K562 (cell line): ENCODE measurements at regions not wholly inside any gene's neighbourhood (a gene's known extent, or its start where the extent isn't known, plus 50 kb on each side); places are given as distances from the start of the nearest gene placed in this dataset.

Experiments
- ATAC-seq: fragments of 200-7000 bp; cut with Tn5 transposase; 3 replicates; pipeline ENCODE4 v1.9.1; 2020; ENCODE audit warnings: moderate library complexity
- BruUV-seq: library from RNA; stranded (reverse); fragments of 400-500 nt; replicated peaks from 2 replicates; lab custom pipeline; 2021; lab: Mats Ljungman, UMichigan
- CTCF ChIA-PET: fragments of 300-600 bp; formaldehyde crosslinking; extraction: SDS; loops from one replicate; lab custom pipeline; 2021; ENCODE audit warnings: low intra/inter-chr PET ratio; lab: Yijun Ruan, JAX
- POLR2A ChIA-PET: fragments of 300-600, 350-650 bp; sonication (Branson Sonifier 250); formaldehyde crosslinking; extraction: SDS; loops from one replicate; lab custom pipeline; 2021; ENCODE audit warnings: antibody characterized with exemption, inconsistent platforms; lab: Yijun Ruan, JAX
- DNase-seq, 4 experiments: peaks; one replicate each; pipeline versions ENCODE4 v3.0.0 to v3.0.0-alpha.2; 2011 to 2018; ENCODE audit warnings: low spot score in 3 of 4, mixed read lengths in 3 of 4; ENCODE audit errors: extremely low read depth in 1 of 4
- FAIRE-seq: peaks from 2 replicates; lab custom pipeline; 2011; peaks lifted over from hg19 to GRCh38; lab: Jason Lieb, UNC
- H2AFZ ChIP-seq: 2 replicates; pipeline ENCODE4 v1.6.0; 2011; ENCODE audit warnings: low read depth, low read length, control low read depth, inconsistent platforms
- H3K27ac ChIP-seq: fragments of 200-600 bp; 3 replicates; pipeline ENCODE4 v1.8.0; 2011; ENCODE audit warnings: low read depth, mild to moderate bottlenecking, control low read depth, inconsistent platforms, low read length, moderate library complexity, mixed read lengths; ENCODE audit errors: extremely low read depth
- H3K27me3 ChIP-seq, 2 experiments: fragments of 300-600 bp in 1 of 2; 2 replicates in 1 of 2; 3 replicates in 1 of 2; pipeline versions ENCODE4 v1.6.0 to v1.8.0; 2011; ENCODE audit warnings: inconsistent platforms in 2 of 2, low read length in 2 of 2, mild to moderate bottlenecking in 1 of 2, mixed read lengths in 1 of 2, moderate library complexity in 1 of 2; ENCODE audit not compliant: control insufficient read depth in 2 of 2, insufficient read depth in 2 of 2
- H3K36me3 ChIP-seq: fragments of 300-600 bp; 3 replicates; pipeline ENCODE4 v1.8.0; 2011; ENCODE audit warnings: mild to moderate bottlenecking, low read length, inconsistent platforms; ENCODE audit not compliant: control insufficient read depth, insufficient read depth
- H3K4me1 ChIP-seq, 2 experiments: fragments of 200-600 bp in 1 of 2; replicated peaks in 1 of 2; 2 replicates in 1 of 2; 3 replicates in 1 of 2; pipeline versions ENCODE4 v1.5.1 to v1.8.0; 2011; ENCODE audit warnings: inconsistent platforms in 2 of 2, low read length in 2 of 2, mild to moderate bottlenecking in 1 of 2, mixed read lengths in 1 of 2, moderate library complexity in 1 of 2; ENCODE audit not compliant: control insufficient read depth in 2 of 2, insufficient read depth in 2 of 2
- H3K4me2 ChIP-seq: 2 replicates; pipeline ENCODE4 v1.6.1; 2011; ENCODE audit warnings: low read length, control low read depth, inconsistent platforms, mixed read lengths; ENCODE audit not compliant: insufficient read depth
- H3K4me3 ChIP-seq: fragments of 200-600 bp; sonication (generic), shearing (Covaris generic); 2 replicates; pipeline ENCODE4 v1.5.1; 2016; ENCODE audit warnings: control low read depth, inconsistent platforms
- H3K79me2 ChIP-seq: fragments of 200-600 bp; 3 replicates; pipeline ENCODE4 v1.8.0; 2011; ENCODE audit warnings: low read length, inconsistent platforms; ENCODE audit not compliant: control insufficient read depth, insufficient read depth
- H3K9ac ChIP-seq, 2 experiments: 2 replicates each; pipeline versions ENCODE4 v1.6.0 to v1.6.1; 2011; ENCODE audit warnings: low read depth in 2 of 2, low read length in 2 of 2, control low read depth in 1 of 2, inconsistent platforms in 1 of 2, mild to moderate bottlenecking in 1 of 2, mixed read lengths in 1 of 2; ENCODE audit not compliant: insufficient read depth in 1 of 2
- H3K9me1 ChIP-seq: one replicate; pipeline ENCODE4 v1.6.0; 2011; ENCODE audit warnings: inconsistent platforms, mild to moderate bottlenecking, low read length, moderate library complexity; ENCODE audit not compliant: control insufficient read depth, insufficient read depth
- H3K9me3 ChIP-seq: replicated peaks from 2 replicates; pipeline ENCODE4 v1.5.1; 2011; ENCODE audit warnings: low read depth, low read length, inconsistent platforms; ENCODE audit not compliant: control insufficient read depth, insufficient read depth
- H4K20me1 ChIP-seq: replicated peaks from 2 replicates; pipeline ENCODE4 v1.6.1; 2011; ENCODE audit warnings: low read length, inconsistent platforms, mixed read lengths; ENCODE audit not compliant: control insufficient read depth, insufficient read depth
- CREB3 ChIP-seq: fragments of 450-650 bp; conservative IDR thresholded peaks from 2 replicates; pipeline ENCODE4 v1.6.1; 2016; ENCODE audit warnings: missing genetic modification characterization, low read depth, mild to moderate bottlenecking, missing compliant biosample characterization, moderate library complexity
- CTCF ChIP-seq, 3 experiments: IDR thresholded peaks in 2 of 3; conservative IDR thresholded peaks in 1 of 3; 2 replicates each; pipeline ENCODE4 v1.5.1; 2011 to 2012; ENCODE audit warnings: low read length in 3 of 3, mild to moderate bottlenecking in 3 of 3, control low read depth in 2 of 3, improper control_type of control experiment in 1 of 3, inconsistent platforms in 1 of 3, low read depth in 1 of 3, mixed read lengths in 1 of 3, moderate library complexity in 1 of 3; ENCODE audit not compliant: insufficient read depth in 2 of 3
- GATAD2A ChIP-seq: fragments of 450-650 bp; IDR thresholded peaks from 2 replicates; pipeline ENCODE4 v1.6.1; 2017
- HDAC3 ChIP-seq: fragments of 450-650 bp; IDR thresholded peaks from 2 replicates; pipeline ENCODE4 v1.6.1; 2018; ENCODE audit warnings: borderline replicate concordance, mild to moderate bottlenecking, moderate library complexity; ENCODE audit not compliant: partially characterized antibody
- MIER1 ChIP-seq: fragments of 450-650 bp; IDR thresholded peaks from 2 replicates; pipeline ENCODE4 v1.6.1; 2016; ENCODE audit warnings: antibody characterized with exemption, mild to moderate bottlenecking, low read depth
- RAD21 ChIP-seq, 2 experiments: fragments of 250-450 bp in 1 of 2; fragments of 450-650 bp in 1 of 2; sonication (Bioruptor Pico) in 1 of 2; formaldehyde crosslinking in 1 of 2; IDR thresholded peaks in 1 of 2; conservative IDR thresholded peaks in 1 of 2; 2 replicates each; pipeline versions ENCODE4 v1.4.0 to v1.8.0; 2020 to 2022; ENCODE audit warnings: mild to moderate bottlenecking in 2 of 2, moderate library complexity in 1 of 2
- ZC3H11A ChIP-seq: IDR thresholded peaks from 2 replicates; pipeline ENCODE4 v1.6.1; 2012; ENCODE audit warnings: low read depth, low read length, improper control_type of control experiment
- WGBS: fragments of 100-300 bp; shearing (Covaris generic); methylation state at CpG from one replicate; pipeline ENCODE4 v1.1.6; 2016; ENCODE audit warnings: low coverage, mixed read lengths; ENCODE audit not compliant: insufficient coverage; ENCODE audit errors: missing lambda C conversion rate; 5-methylcytosine and 5-hydroxymethylcytosine counted together
- in situ Hi-C: fragments of 300-500 bp; cut with MboI; formaldehyde crosslinking; loops from 4 replicates; pipeline ENCODE4 v1.15.0; 2018; ENCODE audit warnings: inconsistent platforms, mixed read lengths
- intact Hi-C: fragments of 100-400 bp; cut with micrococcal nuclease; formaldehyde crosslinking; loops from 2 replicates; pipeline ENCODE4 v1.14.2; 2022

GRCh38 chr17:55652825-55653224 is 69.8 kb downstream of the TMEM100 start:
- ATAC-seq: peak; percentile 83
- H3K27me3 ChIP-seq: peaks cover 0 to 2% of the 10 kb centered on the region in 2 experiments; a peak in 1 of 5 replicates

More at GRCh38 chr17:55652825-55653224, 69.8 kb downstream of the TMEM100 start:
- no peaks in the 10 kb centered on the region for H3K36me3 ChIP-seq
- H3K9me3 ChIP-seq: no peaks in the 10 kb centered on the region
- TF ChIP-seq CTCF (IDR thresholded peaks at IDR 0.05 in 2 of 3, conservative IDR thresholded peaks at IDR 0.05 in 1 of 3; ENCODE audit: insufficient read depth in 2 of 3, low read depth in 1 of 3, low read length in 3 of 3) (peak in 2 of 3 experiments; percentile 25 to 31; a peak in 2 of 6 replicates), ZC3H11A (no peak), GATAD2A (no peak), HDAC3 (no peak), CREB3 (no peak), RAD21 (CRISPR knock-in tag; conservative IDR thresholded peaks at IDR 0.05 in 1 of 2, IDR thresholded peaks at IDR 0.05 in 1 of 2) (peak in 1 of 2 experiments; percentile 25; a peak in 1 of 4 replicates), MIER1 (no peak)
- POLR2A ChIA-PET: no interaction called here
- H4K20me1 ChIP-seq: no peaks in the 10 kb centered on the region
- no TSS peak for BruUV-seq
- 11% methylated on average over 2 of the region's 2 CpGs for WGBS
- no peak overlapping the region for H3K4me2 ChIP-seq
- in situ Hi-C loops (no loop called here), intact Hi-C loops (no loop called here)
- no peaks in the 10 kb centered on the region for H3K79me2 ChIP-seq
- no peak overlapping the region for H3K27ac ChIP-seq
- H2AFZ ChIP-seq: no peak overlapping the region
- H3K4me3 ChIP-seq: no peak overlapping the region
- DNase-seq: no peak
- H3K4me1 ChIP-seq: no peaks in the 10 kb centered on the region; a peak in 1 of 5 replicates
- H3K9me1 ChIP-seq: no peaks in the 10 kb centered on the region
- CTCF ChIA-PET: no interaction called here
- no peak overlapping the region for H3K9ac ChIP-seq
- FAIRE-seq: no peak
